ENCODE measurements at regions not wholly inside any gene's neighbourhood (a gene's known extent, or its start where the extent isn't known, plus 50 kb on each side); places are given as distances from the start of the nearest gene placed in this dataset.
"Not testable (repeated sequence)": the region's sequence is repeated elsewhere in the genome, so short reads cannot be mapped to it uniquely, and the experiment has no call there.

DNA sequence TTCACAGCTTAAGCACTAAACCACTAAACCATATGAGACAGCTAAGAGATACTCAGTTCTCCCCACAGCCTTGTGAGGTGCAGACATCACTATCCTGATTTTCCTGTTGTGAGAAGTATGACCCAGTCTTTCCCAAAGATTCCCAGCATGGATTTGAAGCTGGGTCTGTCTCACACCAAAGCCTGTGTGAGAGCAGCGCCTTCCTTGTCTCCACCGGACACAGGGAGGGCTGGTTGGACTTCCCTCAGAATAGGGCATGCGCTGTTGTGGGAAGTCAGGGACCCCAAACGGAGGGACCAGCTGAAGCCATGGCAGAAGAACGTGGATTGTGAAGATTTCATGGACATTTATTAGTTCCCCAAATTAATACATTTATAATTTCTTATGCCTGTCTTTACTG, 87.6 kb downstream of the FDX1 start:
- TF ChIP-seq POLR2A (IDR thresholded peaks at IDR 0.05; ENCODE audit: low read depth, low read length); RB1 (IDR thresholded peaks at IDR 0.05; ENCODE audit: borderline replicate concordance); SMC3 (IDR thresholded peaks at IDR 0.05; ENCODE audit: borderline replicate concordance, low read length); BRCA1 (IDR thresholded peaks at IDR 0.05; ENCODE audit: low read depth, low read length); ZNF622 (IDR thresholded peaks at IDR 0.05); CTCF (IDR thresholded peaks at IDR 0.05 in 2 of 3, conservative IDR thresholded peaks at IDR 0.05 in 1 of 3; ENCODE audit: control insufficient read depth in 2 of 3, extremely low read depth in 1 of 3, insufficient read depth in 1 of 3, low read depth in 3 of 3, low read length in 3 of 3); SUPT20H (IDR thresholded peaks at IDR 0.05; ENCODE audit: borderline replicate concordance, control insufficient read depth, low read depth, low read length): not testable (repeated sequence)
